DND-41 (cell line): ENCODE measurements at regions not wholly inside any gene's neighbourhood (a gene's known extent, or its start where the extent isn't known, plus 50 kb on each side); places are given as distances from the start of the nearest gene placed in this dataset.

Source experiments
- CTCF ChIP-seq: IDR thresholded peaks from 2 replicates; pipeline ENCODE4 v1.5.1; 2012; ENCODE audit warnings: borderline replicate concordance, low read length, moderate library complexity, mild to moderate bottlenecking; ENCODE audit not compliant: poor library complexity, severe bottlenecking; ENCODE audit errors: extremely low read depth
- EZH2 ChIP-seq: IDR thresholded peaks from 3 replicates; pipeline ENCODE4 v1.6.1; 2012; ENCODE audit warnings: borderline replicate concordance, low read depth, mild to moderate bottlenecking, moderate library complexity, low read length, inconsistent platforms; ENCODE audit not compliant: severe bottlenecking

GRCh38 chr7:153858355-153858754, 193.8 kb upstream of the DPP6 start:
- TF ChIP-seq CTCF (no peak), EZH2 (no peak)
